Neural cell (in vitro differentiated cells): ENCODE measurements at regions not wholly inside any gene's neighbourhood (a gene's known extent, or its start where the extent isn't known, plus 50 kb on each side); places are given as distances from the start of the nearest gene placed in this dataset.

ENCODE experiments used
- H2AFZ ChIP-seq: fragments of 200-600, 300-800 bp; sonication (generic), shearing (Covaris generic); 2 replicates; pipeline ENCODE4 v1.6.0; 2014; ENCODE audit warnings: low read depth, mild to moderate bottlenecking, antibody characterized with exemption, low read length, moderate library complexity
- H3F3A ChIP-seq: fragments of 200-600 bp; shearing (Covaris generic); 2 replicates; pipeline ENCODE4 v1.6.1; 2016; ENCODE audit warnings: mild to moderate bottlenecking, moderate library complexity, mixed read lengths, antibody characterized with exemption, low read length; ENCODE audit not compliant: insufficient read depth, poor library complexity, severe bottlenecking
- H3K27ac ChIP-seq: fragments of 200-600, 300-800 bp; sonication (generic), shearing (Covaris generic); 2 replicates; pipeline ENCODE4 v1.5.1; 2014; ENCODE audit warnings: mild to moderate bottlenecking, low read length, moderate library complexity
- H3K27me3 ChIP-seq: fragments of 300-800, 200-600 bp; sonication (generic), shearing (Covaris generic); 2 replicates; pipeline ENCODE4 v1.6.0; 2014; ENCODE audit warnings: mild to moderate bottlenecking, low read depth, low read length, moderate library complexity; ENCODE audit not compliant: insufficient read depth
- H3K36me3 ChIP-seq: fragments of 300-800, 200-600 bp; sonication (generic), shearing (Covaris generic); 2 replicates; pipeline ENCODE4 v1.5.1; 2014; ENCODE audit warnings: mild to moderate bottlenecking, antibody characterized with exemption, low read length, moderate library complexity; ENCODE audit not compliant: insufficient read depth
- H3K4me2 ChIP-seq: fragments of 300-800, 200-600 bp; sonication (generic), shearing (Covaris generic); 2 replicates; pipeline ENCODE4 v1.6.0; 2014; ENCODE audit warnings: mild to moderate bottlenecking, low read length
- H3K4me3 ChIP-seq: fragments of 300-800, 200-600 bp; sonication (generic), shearing (Covaris generic); 2 replicates; pipeline ENCODE4 v1.5.1; 2014; ENCODE audit warnings: mild to moderate bottlenecking, low read length, moderate library complexity
- H3K79me2 ChIP-seq: fragments of 200-600 bp; shearing (Covaris generic); replicated peaks from 2 replicates; pipeline ENCODE4 v1.6.0; 2014; ENCODE audit warnings: mild to moderate bottlenecking, low read length, moderate library complexity; ENCODE audit not compliant: insufficient read depth
- H3K9ac ChIP-seq: fragments of 300-800, 200-600 bp; sonication (generic), shearing (Covaris generic); 2 replicates; pipeline ENCODE4 v1.6.1; 2016; ENCODE audit warnings: mild to moderate bottlenecking, low read length, mixed read lengths
- H3K9me2 ChIP-seq: fragments of 200-600 bp; shearing (Covaris generic); 2 replicates; pipeline ENCODE4 v1.6.1; 2016; ENCODE audit warnings: mild to moderate bottlenecking, low read length, mixed read lengths; ENCODE audit not compliant: insufficient read depth
- H3K9me3 ChIP-seq: fragments of 200-600, 300-800 bp; sonication (generic), shearing (Covaris generic); 2 replicates; pipeline ENCODE4 v1.6.1; 2016; ENCODE audit warnings: mild to moderate bottlenecking, mixed run types, low read length, moderate library complexity, mixed read lengths
- H4K20me1 ChIP-seq: fragments of 200-600 bp; shearing (Covaris generic); 2 replicates; pipeline ENCODE4 v1.6.1; 2016; ENCODE audit warnings: mild to moderate bottlenecking, mixed run types; ENCODE audit not compliant: insufficient read depth
- CTCF ChIP-seq: fragments of 450-650 bp; IDR thresholded peaks from 2 replicates; pipeline ENCODE4 v1.5.1; 2014; ENCODE audit warnings: antibody characterized with exemption, mild to moderate bottlenecking, moderate library complexity; ENCODE audit not compliant: poor library complexity, severe bottlenecking
- EP300 ChIP-seq: fragments of 450-650 bp; conservative IDR thresholded peaks from 2 replicates; pipeline ENCODE4 v1.6.1; 2014; ENCODE audit warnings: antibody characterized with exemption, mild to moderate bottlenecking, moderate library complexity; ENCODE audit not compliant: poor library complexity, severe bottlenecking
- EZH2 ChIP-seq: fragments of 200-600, 300-800 bp; shearing (Covaris generic), sonication (generic); IDR thresholded peaks from 2 replicates; pipeline ENCODE4 v1.6.1; 2014; ENCODE audit warnings: antibody characterized with exemption, low read length, borderline replicate concordance, mild to moderate bottlenecking; ENCODE audit not compliant: insufficient read depth, poor library complexity, severe bottlenecking
- MXI1 ChIP-seq: fragments of 450-650 bp; conservative IDR thresholded peaks from 2 replicates; pipeline ENCODE4 v1.6.1; 2014; ENCODE audit warnings: antibody characterized with exemption, mild to moderate bottlenecking; ENCODE audit not compliant: poor library complexity, severe bottlenecking
- POLR2AphosphoS5 ChIP-seq: IDR thresholded peaks from 2 replicates; pipeline ENCODE4 v1.6.1; 2012
- RAD21 ChIP-seq: fragments of 450-650 bp; conservative IDR thresholded peaks from 2 replicates; pipeline ENCODE4 v1.6.1; 2014; ENCODE audit warnings: antibody characterized with exemption, mild to moderate bottlenecking, moderate library complexity
- REST ChIP-seq: IDR thresholded peaks from 2 replicates; pipeline ENCODE4 v1.6.1; 2012; ENCODE audit warnings: borderline replicate concordance
- SMC3 ChIP-seq: fragments of 450-650 bp; conservative IDR thresholded peaks from 2 replicates; pipeline ENCODE4 v1.6.1; 2014; ENCODE audit warnings: antibody characterized with exemption, mild to moderate bottlenecking, moderate library complexity; ENCODE audit not compliant: poor library complexity
- TAF1 ChIP-seq: IDR thresholded peaks from 2 replicates; pipeline ENCODE4 v1.6.1; 2012; ENCODE audit warnings: low read depth

GRCh38 chr18:40921845-40922629, 1033.0 kb upstream of the PIK3C3 start:
- Histone ChIP-seq H3K9me3 (no peaks in the 10 kb centered on the region), H3K27ac (peak overlapping the region; percentile 58), H3K79me2 (no peaks in the 10 kb centered on the region), H3K9me2 (no peaks in the 10 kb centered on the region), H3K27me3 (no peaks in the 10 kb centered on the region), H3K4me3 (no peak overlapping the region), H2AFZ (no peak overlapping the region), H3F3A (no peaks in the 10 kb centered on the region), H3K9ac (no peak overlapping the region), H4K20me1 (no peaks in the 10 kb centered on the region), H3K36me3 (no peaks in the 10 kb centered on the region), H3K4me2 (no peak overlapping the region)
- peak; percentile 40 for TF ChIP-seq POLR2AphosphoS5
- TF ChIP-seq CTCF = no peak

GRCh38 chr18:40917056-40917455, 1038.0 kb upstream of the PIK3C3 start:
- TF ChIP-seq EP300 = peak; percentile 34
- no peak for TF ChIP-seq REST
- TF ChIP-seq RAD21 = peak; percentile 6
- Histone ChIP-seq H3K27me3 (no peaks in the 10 kb centered on the region), H3K27ac (no peak overlapping the region), H4K20me1 (no peaks in the 10 kb centered on the region), H2AFZ (no peak overlapping the region), H3K4me3 (no peak overlapping the region), H3K4me2 (no peak overlapping the region), H3F3A (no peaks in the 10 kb centered on the region), H3K9ac (no peak overlapping the region), H3K9me3 (no peaks in the 10 kb centered on the region), H3K9me2 (no peaks in the 10 kb centered on the region), H3K36me3 (no peaks in the 10 kb centered on the region), H3K79me2 (no peaks in the 10 kb centered on the region)

- H3K4me2 ChIP-seq = no peak overlapping the region
- no peak overlapping the region for H3K27ac ChIP-seq
- no peaks in the 10 kb centered on the region for H3K79me2 ChIP-seq
- no peak overlapping the region for H3K4me3 ChIP-seq
- H3K9ac ChIP-seq = no peak overlapping the region
- no peaks in the 10 kb centered on the region for H3F3A ChIP-seq
- H4K20me1 ChIP-seq = no peaks in the 10 kb centered on the region
- H3K9me2 ChIP-seq = no peaks in the 10 kb centered on the region
- H3K27me3 ChIP-seq = no peaks in the 10 kb centered on the region
- H2AFZ ChIP-seq = no peak overlapping the region
- H3K36me3 ChIP-seq = no peaks in the 10 kb centered on the region
- H3K9me3 ChIP-seq = no peaks in the 10 kb centered on the region
- TF ChIP-seq POLR2AphosphoS5 = no peak
- TF ChIP-seq EZH2 = no peak
- TF ChIP-seq REST = no peak
- no peak for TF ChIP-seq EP300
- no peak for TF ChIP-seq CTCF
- no peak for TF ChIP-seq RAD21
- no peak for TF ChIP-seq TAF1
- TF ChIP-seq SMC3 = no peak
- TF ChIP-seq MXI1 = no peak
These were observed 1039.3 kb upstream of the PIK3C3 start for GRCh38 chr18:40915724-40916123.
